NCI-H510A (cell line): ENCODE measurements at regions not wholly inside any gene's neighbourhood (a gene's known extent, or its start where the extent isn't known, plus 50 kb on each side); places are given as distances from the start of the nearest gene placed in this dataset.
"Not testable (repeated sequence)": the region's sequence is repeated elsewhere in the genome, so short reads cannot be mapped to it uniquely, and the experiment has no call there.

Experiments
- DNase-seq: peaks from one replicate; lab custom pipeline; 2025; lab: John Stamatoyannopoulos, UW

- no peak for DNase-seq
Observed at GRCh38 chr21:27569831-27570230, 602.9 kb upstream of the ADAMTS5 start.

GRCh38 chr21:27569091-27569490 is 602.2 kb upstream of the ADAMTS5 start:
- DNase-seq: no peak

- DNase-seq: no peak
Observed at GRCh38 chr21:27567381-27567780, 600.5 kb upstream of the ADAMTS5 start.

- DNase-seq: no peak
Observed at GRCh38 chr21:27566521-27566920, 599.6 kb upstream of the ADAMTS5 start.

- no peak for DNase-seq
Observed at GRCh38 chr21:27565364-27565763, 598.5 kb upstream of the ADAMTS5 start.

GRCh38 chr21:27564684-27565301 is 597.9 kb upstream of the ADAMTS5 start:
- DNase-seq: no peak

GRCh38 chr21:27562303-27562702 is 595.4 kb upstream of the ADAMTS5 start:
- DNase-seq: no peak

- no peak for DNase-seq
Observed at GRCh38 chr21:27561116-27561515, 594.2 kb upstream of the ADAMTS5 start.

GRCh38 chr21:27557356-27557755 is 590.5 kb upstream of the ADAMTS5 start:
- no peak for DNase-seq

- DNase-seq: no peak
Observed at GRCh38 chr21:27555996-27556395, 589.1 kb upstream of the ADAMTS5 start.

GRCh38 chr21:27550287-27550686 is 583.4 kb upstream of the ADAMTS5 start:
- DNase-seq: no peak

GRCh38 chr21:27548486-27548885 is 581.6 kb upstream of the ADAMTS5 start:
- DNase-seq: no peak

- DNase-seq: no peak
Observed at GRCh38 chr21:27545754-27546349, 579.0 kb upstream of the ADAMTS5 start.

GRCh38 chr21:27542126-27542525 is 575.2 kb upstream of the ADAMTS5 start:
- DNase-seq: not testable (repeated sequence)

- DNase-seq: no peak
Observed at GRCh38 chr21:27536319-27536718, 569.4 kb upstream of the ADAMTS5 start.

GRCh38 chr21:27535188-27535587 is 568.3 kb upstream of the ADAMTS5 start:
- no peak for DNase-seq

GRCh38 chr21:27534206-27534605 is 567.3 kb upstream of the ADAMTS5 start:
- no peak for DNase-seq

- no peak for DNase-seq
Observed at GRCh38 chr21:27532076-27532475, 565.2 kb upstream of the ADAMTS5 start.

GRCh38 chr21:27528697-27529096 is 561.8 kb upstream of the ADAMTS5 start:
- no peak for DNase-seq

GRCh38 chr21:27526451-27526850 is 559.6 kb upstream of the ADAMTS5 start:
- DNase-seq: no peak

GRCh38 chr21:27525780-27526179 is 558.9 kb upstream of the ADAMTS5 start:
- no peak for DNase-seq

- no peak for DNase-seq
Observed at GRCh38 chr21:27519361-27519760, 552.5 kb upstream of the ADAMTS5 start.

- DNase-seq: not testable (repeated sequence)
Observed at GRCh38 chr21:27517177-27517576, 550.3 kb upstream of the ADAMTS5 start.

GRCh38 chr21:27515676-27516075 is 548.8 kb upstream of the ADAMTS5 start:
- DNase-seq: no peak
